Upper lobe of right lung (tissue), 1 donor: ENCODE measurements at regions not wholly inside any gene's neighbourhood (a gene's known extent, or its start where the extent isn't known, plus 50 kb on each side); places are given as distances from the start of the nearest gene placed in this dataset.

ENCODE experiments used
- ATAC-seq: fragments of 200-7000 bp; cut with Tn5 transposase; one replicate; pipeline ENCODE4 v1.9.1; 2020; ENCODE audit warnings: mild to moderate bottlenecking, moderate library complexity
- DNase-seq: peaks from one replicate; pipeline ENCODE4 v3.0.0-alpha.2; 2020
- H3K27ac ChIP-seq: fragments of 200-600 bp; one replicate; pipeline ENCODE4 v1.8.0; 2022
- H3K27me3 ChIP-seq: fragments of 200-600 bp; one replicate; pipeline ENCODE4 v1.8.0; 2022; ENCODE audit warnings: mild to moderate bottlenecking
- H3K36me3 ChIP-seq: fragments of 200-600 bp; one replicate; pipeline ENCODE4 v1.8.0; 2022
- H3K4me1 ChIP-seq: fragments of 200-600 bp; one replicate; pipeline ENCODE4 v1.8.0; 2022
- H3K4me3 ChIP-seq: fragments of 200-600 bp; one replicate; pipeline ENCODE4 v1.8.0; 2022; ENCODE audit warnings: mild to moderate bottlenecking
- H3K9me3 ChIP-seq: fragments of 200-600 bp; one replicate; pipeline ENCODE4 v1.8.0; 2022
- intact Hi-C: fragments of 100-400 bp; cut with DNase I; formaldehyde crosslinking; loops from one replicate; pipeline ENCODE4 v1.11.0; 2022
- TF ChIP-seq, protein P1 (sequence below): fragments of 200-600 bp; IDR thresholded peaks from one replicate; pipeline ENCODE4 v1.8.0; 2022; ENCODE audit warnings: antibody characterized with exemption
- donor health status: DM: no; HTN: yes; CAD: no; lungs with severe emphysema.

DNA sequence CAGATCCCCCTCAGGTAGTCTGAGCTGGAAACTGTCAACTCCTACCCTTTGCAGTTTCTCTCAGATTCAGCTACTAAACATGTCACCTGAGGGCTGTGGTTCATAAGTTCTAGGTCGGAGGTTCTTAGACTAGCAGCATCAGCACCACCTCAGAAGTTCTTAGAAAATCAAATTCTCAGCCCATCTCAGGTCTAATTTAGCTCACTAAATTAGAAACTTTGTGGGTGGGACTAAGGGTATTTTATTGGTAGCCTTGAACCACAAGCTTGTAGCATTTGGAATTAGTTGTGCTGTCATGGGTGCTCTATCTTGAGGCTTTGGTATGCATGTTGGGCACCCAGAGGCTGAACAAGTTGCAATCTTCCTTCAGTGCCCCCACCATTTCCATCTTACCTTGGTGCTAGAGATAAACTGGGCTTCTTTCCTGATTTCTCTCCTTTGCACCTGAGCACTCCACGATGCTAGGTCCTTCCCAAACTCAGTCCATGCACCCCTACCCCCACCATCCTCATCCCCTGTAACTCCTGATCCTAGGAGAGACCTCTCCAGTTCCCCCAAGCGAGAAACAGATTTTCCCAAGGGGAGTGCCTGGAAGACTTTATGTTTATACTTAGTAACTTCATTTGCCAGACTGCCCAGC, 54.2 kb downstream of the S1PR1 start:
- H3K27me3 ChIP-seq: no peaks in the 10 kb centered on the region
- H3K9me3 ChIP-seq: no peaks in the 10 kb centered on the region
- ATAC-seq (no peak), DNase-seq (no peak)
- H3K4me3 ChIP-seq: no peak overlapping the region
- H3K4me1 ChIP-seq: peaks cover 5% of the 10 kb centered on the region
- H3K27ac ChIP-seq: no peak overlapping the region
- H3K36me3 ChIP-seq: no peaks in the 10 kb centered on the region
- intact Hi-C loops: loop anchor here (5.0 kb wide), 1 partner anchor 379 kb away; no protein-coding TSS in a partner anchor
- TF ChIP-seq, protein P1, sequence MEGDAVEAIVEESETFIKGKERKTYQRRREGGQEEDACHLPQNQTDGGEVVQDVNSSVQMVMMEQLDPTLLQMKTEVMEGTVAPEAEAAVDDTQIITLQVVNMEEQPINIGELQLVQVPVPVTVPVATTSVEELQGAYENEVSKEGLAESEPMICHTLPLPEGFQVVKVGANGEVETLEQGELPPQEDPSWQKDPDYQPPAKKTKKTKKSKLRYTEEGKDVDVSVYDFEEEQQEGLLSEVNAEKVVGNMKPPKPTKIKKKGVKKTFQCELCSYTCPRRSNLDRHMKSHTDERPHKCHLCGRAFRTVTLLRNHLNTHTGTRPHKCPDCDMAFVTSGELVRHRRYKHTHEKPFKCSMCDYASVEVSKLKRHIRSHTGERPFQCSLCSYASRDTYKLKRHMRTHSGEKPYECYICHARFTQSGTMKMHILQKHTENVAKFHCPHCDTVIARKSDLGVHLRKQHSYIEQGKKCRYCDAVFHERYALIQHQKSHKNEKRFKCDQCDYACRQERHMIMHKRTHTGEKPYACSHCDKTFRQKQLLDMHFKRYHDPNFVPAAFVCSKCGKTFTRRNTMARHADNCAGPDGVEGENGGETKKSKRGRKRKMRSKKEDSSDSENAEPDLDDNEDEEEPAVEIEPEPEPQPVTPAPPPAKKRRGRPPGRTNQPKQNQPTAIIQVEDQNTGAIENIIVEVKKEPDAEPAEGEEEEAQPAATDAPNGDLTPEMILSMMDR: no peak

DNA sequence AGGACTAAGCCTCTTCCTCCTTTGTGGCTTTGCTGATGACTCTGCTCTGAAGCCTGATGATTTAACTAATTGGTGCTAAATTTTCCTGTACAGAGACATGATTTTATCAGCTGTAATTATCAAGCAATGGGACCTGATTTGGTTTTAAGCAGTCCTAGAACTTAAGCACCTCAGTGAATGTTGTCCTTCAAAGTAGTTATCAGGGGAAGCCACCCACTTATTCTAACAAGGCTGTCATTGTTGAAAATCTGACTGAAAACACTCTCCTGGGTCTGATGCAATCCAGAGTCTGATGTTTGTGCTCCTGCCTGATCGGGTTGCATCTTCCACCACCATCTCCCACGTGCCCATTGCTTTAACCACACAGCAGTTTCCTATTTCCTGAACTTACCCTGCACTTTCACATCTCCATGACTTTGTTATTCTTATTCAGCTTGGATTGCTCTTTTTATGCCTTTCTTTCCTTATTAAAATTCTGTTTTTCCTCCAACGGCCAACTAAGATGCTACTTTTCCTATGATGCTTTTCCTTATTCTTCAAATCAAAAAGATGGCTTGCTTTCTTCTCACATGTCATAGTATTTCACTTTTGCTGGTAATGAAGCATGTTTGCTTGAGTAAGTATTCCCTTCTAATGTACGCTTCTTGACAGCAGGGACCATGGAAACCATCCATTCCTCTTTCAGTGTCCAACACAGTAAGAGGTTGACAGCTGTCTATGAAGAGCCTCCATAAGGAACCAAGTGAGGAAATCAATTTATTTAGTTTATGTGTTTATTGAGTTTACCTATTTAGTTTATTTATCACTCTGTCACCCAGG, 55.0 kb downstream of the S1PR1 start:
- TF ChIP-seq, protein P1: no peak
- H3K9me3 ChIP-seq: no peaks in the 10 kb centered on the region
- no peak overlapping the region for H3K4me3 ChIP-seq
- no peaks in the 10 kb centered on the region for H3K36me3 ChIP-seq
- DNase-seq: no peak
- intact Hi-C loops: loop anchor here (5.0 kb wide), 1 partner anchor 379 kb away; no protein-coding TSS in a partner anchor
- H3K27me3 ChIP-seq: no peaks in the 10 kb centered on the region
- ATAC-seq: peak; percentile 77
- no peak overlapping the region for H3K27ac ChIP-seq
- H3K4me1 ChIP-seq: peaks cover 5% of the 10 kb centered on the region

DNA sequence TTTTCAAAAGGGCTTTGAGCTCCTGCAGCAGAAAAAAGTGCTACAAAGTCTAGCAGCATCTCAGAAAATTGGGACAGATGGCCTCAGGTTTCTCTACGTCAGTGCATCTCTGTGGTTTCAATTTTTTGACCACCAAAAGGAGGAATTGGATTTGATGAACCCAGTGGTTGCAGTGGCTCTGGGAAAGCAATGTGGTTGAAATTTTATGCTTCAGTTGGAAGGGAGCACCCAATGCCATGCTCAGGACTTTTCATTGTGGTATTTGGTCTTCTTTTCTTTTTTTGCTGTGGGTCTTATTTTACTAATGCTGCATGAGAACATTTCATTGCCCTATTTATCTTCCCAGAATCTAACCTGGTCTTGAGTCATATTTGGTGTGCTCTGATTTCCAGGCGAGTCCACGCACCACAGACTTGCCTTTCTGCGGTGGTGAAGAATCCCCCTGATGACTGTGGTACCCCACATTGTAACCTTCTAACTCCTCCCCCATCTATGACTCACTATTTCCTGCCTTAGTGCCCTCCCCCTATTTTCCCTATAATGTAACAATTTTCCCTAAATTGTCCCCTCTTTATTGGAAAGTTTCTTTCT, 56.7 kb downstream of the S1PR1 start:
- Histone ChIP-seq H3K27ac (no peak overlapping the region), H3K4me1 (peaks cover 5% of the 10 kb centered on the region), H3K36me3 (no peaks in the 10 kb centered on the region), H3K4me3 (no peak overlapping the region), H3K27me3 (no peaks in the 10 kb centered on the region), H3K9me3 (no peaks in the 10 kb centered on the region)
- no peak for ATAC-seq
- TF ChIP-seq, protein P1: no peak
- intact Hi-C loops: loop anchor here (5.0 kb wide), 1 partner anchor 381 kb away; no protein-coding TSS in a partner anchor
- no peak for DNase-seq

DNA sequence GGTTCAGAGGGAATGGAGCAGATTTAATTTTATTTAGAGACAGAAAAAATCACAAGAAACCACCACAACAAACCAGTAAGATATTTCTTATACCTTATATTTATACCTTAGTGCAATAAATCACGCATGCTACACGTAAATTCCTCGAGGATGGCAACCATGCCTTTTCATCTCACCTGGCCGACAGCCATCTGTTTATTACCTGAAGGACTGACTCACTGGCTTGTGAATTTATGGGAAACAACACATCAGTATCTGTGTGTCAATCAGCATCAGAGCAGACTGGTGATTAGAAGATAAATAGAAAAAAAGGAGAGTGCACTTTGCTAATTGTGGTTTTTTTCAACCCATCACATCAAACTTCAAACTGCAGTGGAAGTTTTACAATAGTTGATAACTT, 58.4 kb downstream of the S1PR1 start:
- H3K36me3 ChIP-seq: no peaks in the 10 kb centered on the region
- H3K4me1 ChIP-seq: peaks cover 5% of the 10 kb centered on the region
- TF ChIP-seq, protein P1: no peak
- H3K4me3 ChIP-seq: no peak overlapping the region
- DNase-seq (no peak), ATAC-seq (no peak)
- H3K27ac ChIP-seq: no peak overlapping the region
- H3K9me3 ChIP-seq: no peaks in the 10 kb centered on the region
- intact Hi-C loops: no loop called here
- H3K27me3 ChIP-seq: no peaks in the 10 kb centered on the region

DNA sequence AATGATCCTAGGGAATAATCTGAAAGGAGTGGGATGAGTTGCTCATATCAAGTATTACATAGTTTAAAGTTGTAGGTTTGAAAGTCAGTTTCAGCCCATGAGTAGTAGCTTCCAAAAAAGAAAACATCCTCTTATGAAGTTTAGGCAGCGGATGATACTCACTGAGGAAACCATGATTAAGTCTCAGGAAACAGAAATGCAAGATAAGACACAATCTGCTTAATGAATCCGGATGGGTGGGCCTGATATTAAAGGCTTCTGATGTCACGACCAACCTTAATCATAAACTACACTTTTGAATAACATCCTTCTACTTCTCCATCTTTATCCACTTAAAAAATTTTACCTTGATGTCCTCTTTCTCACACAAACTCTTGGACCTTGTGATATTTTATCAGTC, 61.8 kb downstream of the S1PR1 start:
- H3K36me3 ChIP-seq: no peaks in the 10 kb centered on the region
- TF ChIP-seq, protein P1: no peak
- no peaks in the 10 kb centered on the region for H3K4me1 ChIP-seq
- H3K27me3 ChIP-seq: no peaks in the 10 kb centered on the region
- DNase-seq (no peak), ATAC-seq (no peak)
- H3K27ac ChIP-seq: no peak overlapping the region
- no peaks in the 10 kb centered on the region for H3K9me3 ChIP-seq
- no peak overlapping the region for H3K4me3 ChIP-seq
- intact Hi-C loops: no loop called here
